ENCODE measurements at regions not wholly inside any gene's neighbourhood (a gene's known extent, or its start where the extent isn't known, plus 50 kb on each side); places are given as distances from the start of the nearest gene placed in this dataset.

DNA sequence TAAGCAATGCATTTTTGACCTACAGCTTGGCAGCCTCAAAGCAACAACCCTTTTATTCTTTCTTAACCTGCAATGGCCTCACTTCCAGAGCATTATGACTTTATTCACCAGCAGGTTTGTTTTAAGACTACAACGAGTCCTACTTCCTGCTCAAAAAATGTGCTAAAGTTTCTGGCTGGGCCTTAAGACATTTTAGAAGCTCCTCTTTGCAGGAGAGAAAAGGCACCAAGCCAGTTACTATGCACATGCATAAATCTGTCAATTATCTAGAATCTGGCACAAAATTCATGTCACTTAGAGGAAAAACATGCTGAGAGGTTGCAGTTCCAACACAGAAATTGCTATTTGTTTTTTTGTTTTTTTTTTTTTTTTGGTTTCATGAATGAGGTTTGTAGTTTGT, 223.0 kb upstream of the EPHA5 start:
- in situ Hi-C loops (cut with MboI), result no loop called here

DNA sequence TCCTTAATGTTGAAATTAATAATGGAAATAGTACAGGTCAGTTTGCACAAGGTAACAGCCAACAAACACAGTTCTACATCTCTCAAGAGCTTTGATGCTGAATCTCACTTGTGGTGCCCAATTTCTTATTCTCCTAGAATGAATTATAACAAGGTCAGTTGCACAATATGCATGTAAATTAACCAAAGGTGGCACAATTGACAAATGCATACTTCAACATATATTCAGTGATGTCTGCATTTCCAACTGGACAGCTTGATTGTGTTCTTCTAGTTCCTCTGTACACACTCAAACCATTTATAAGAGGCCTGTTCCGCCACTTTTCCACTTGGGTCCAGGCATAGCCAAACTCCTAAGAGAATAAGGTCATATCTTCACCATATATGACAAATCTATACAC, 210.3 kb upstream of the EPHA5 start:
- 23 to 24% methylated on average over 1 of the region's 1 CpG for WGBS, 2 experiments (ENCODE audit: low coverage in 1 of 2, low lambda C conversion rate in 2 of 2, missing lambda C conversion rate in 2 of 2)
- no peak overlapping the region for H3K4me3 ChIP-seq
- no peaks in the 10 kb centered on the region for H3K4me1 ChIP-seq (ENCODE audit: insufficient read depth)
- H3K36me3 ChIP-seq (ENCODE audit: low read depth), result no peaks in the 10 kb centered on the region
- no peak overlapping the region for H3K4me2 ChIP-seq (ENCODE audit: unreplicated experiment)
- no peak for TF ChIP-seq EZH2 (IDR thresholded peaks at IDR 0.05; ENCODE audit: insufficient read depth, poor library complexity, severe bottlenecking)
- TF ChIP-seq EZH2phosphoT487 (IDR thresholded peaks at IDR 0.05; ENCODE audit: insufficient read depth, low read depth), result no peak
- H3K27ac ChIP-seq, result no peak overlapping the region
- H3K27me3 ChIP-seq (replicated peaks; ENCODE audit: insufficient read depth), result no peaks in the 10 kb centered on the region
- H3K9me3 ChIP-seq (ENCODE audit: low read depth), result no peaks in the 10 kb centered on the region
- no peak overlapping the region for H3K9ac ChIP-seq
- no peaks in the 10 kb centered on the region for H3K9me2 ChIP-seq (ENCODE audit: insufficient read depth)
- in situ Hi-C loops (cut with MboI), result no loop called here
- H3F3A ChIP-seq (ENCODE audit: insufficient read depth), result no peaks in the 10 kb centered on the region
- DNase-seq, result no peak
- no peaks in the 10 kb centered on the region for H3K79me2 ChIP-seq (ENCODE audit: insufficient read depth)
- no peak overlapping the region for H2AFZ ChIP-seq
- no peaks in the 10 kb centered on the region for H4K20me1 ChIP-seq (ENCODE audit: insufficient read depth)

More for the DNA sequence above, 223.0 kb upstream of the EPHA5 start:
- Histone ChIP-seq H3K9ac (no peak overlapping the region), H3K27me3 (replicated peaks; ENCODE audit: insufficient read depth) (no peaks in the 10 kb centered on the region), H3F3A (ENCODE audit: insufficient read depth) (no peaks in the 10 kb centered on the region), H2AFZ (no peak overlapping the region), H3K4me2 (ENCODE audit: unreplicated experiment) (no peak overlapping the region), H4K20me1 (ENCODE audit: insufficient read depth) (no peaks in the 10 kb centered on the region), H3K9me3 (ENCODE audit: low read depth) (no peaks in the 10 kb centered on the region), H3K79me2 (ENCODE audit: insufficient read depth) (no peaks in the 10 kb centered on the region), H3K4me1 (ENCODE audit: insufficient read depth) (no peaks in the 10 kb centered on the region), H3K27ac (no peak overlapping the region), H3K9me2 (ENCODE audit: insufficient read depth) (no peaks in the 10 kb centered on the region), H3K4me3 (no peak overlapping the region), H3K36me3 (ENCODE audit: low read depth) (no peaks in the 10 kb centered on the region)
- TF ChIP-seq EZH2phosphoT487 (IDR thresholded peaks at IDR 0.05; ENCODE audit: insufficient read depth, low read depth) (no peak), EZH2 (IDR thresholded peaks at IDR 0.05; ENCODE audit: insufficient read depth, poor library complexity, severe bottlenecking) (no peak)
- DNase-seq, result no peak
- 0% methylated on average over 1 of the region's 1 CpG for WGBS, 2 experiments (ENCODE audit: low coverage in 1 of 2, low lambda C conversion rate in 2 of 2, missing lambda C conversion rate in 2 of 2)

DNA sequence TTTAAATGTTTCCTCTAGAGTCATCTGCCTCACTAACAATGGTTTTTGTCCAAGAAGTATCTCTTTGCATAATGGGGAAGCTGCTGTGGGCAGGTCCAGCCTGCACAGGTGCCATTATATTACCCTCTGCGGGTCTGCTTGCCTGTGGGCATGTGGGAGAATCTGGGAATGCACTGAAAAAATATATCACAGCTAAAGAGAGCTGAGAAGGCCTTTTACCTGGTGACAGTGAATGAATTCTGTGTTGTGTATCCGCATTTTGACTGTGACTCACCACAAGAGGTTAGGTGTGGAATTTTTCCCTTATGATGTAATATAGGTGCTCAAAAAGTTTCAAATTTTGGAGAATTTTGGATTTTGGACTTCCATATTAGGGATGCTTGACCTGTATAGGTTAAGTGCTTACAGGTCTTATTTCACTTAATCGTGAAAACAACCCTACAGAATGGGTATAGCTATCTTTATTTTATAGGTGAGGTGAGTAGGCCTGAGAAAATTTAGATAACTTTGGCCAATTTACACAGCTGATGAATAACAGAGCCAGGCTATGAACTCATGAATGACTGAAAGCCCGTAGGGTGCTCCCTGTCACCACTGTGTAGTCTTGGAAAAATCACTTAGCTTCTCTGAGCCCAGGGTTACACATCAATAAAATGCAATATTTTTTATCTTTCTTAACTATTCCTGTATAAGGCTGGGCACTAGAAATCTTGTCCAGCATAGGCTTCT, 198.0 kb upstream of the EPHA5 start:
- H3K27ac ChIP-seq, result no peak overlapping the region
- no peaks in the 10 kb centered on the region for H3K9me2 ChIP-seq (ENCODE audit: insufficient read depth)
- H3K36me3 ChIP-seq (ENCODE audit: low read depth), result no peaks in the 10 kb centered on the region
- no peak for TF ChIP-seq EZH2 (IDR thresholded peaks at IDR 0.05; ENCODE audit: insufficient read depth, poor library complexity, severe bottlenecking)
- no peak for TF ChIP-seq EZH2phosphoT487 (IDR thresholded peaks at IDR 0.05; ENCODE audit: insufficient read depth, low read depth)
- no peak for DNase-seq
- no peak overlapping the region for H3K4me3 ChIP-seq
- 34 to 37% methylated on average over 4 of the region's 4 CpGs for WGBS, 2 experiments (ENCODE audit: low coverage in 1 of 2, low lambda C conversion rate in 2 of 2, missing lambda C conversion rate in 2 of 2)
- no peaks in the 10 kb centered on the region for H3F3A ChIP-seq (ENCODE audit: insufficient read depth)
- no peak overlapping the region for H3K9ac ChIP-seq
- no peak overlapping the region for H2AFZ ChIP-seq
- no peaks in the 10 kb centered on the region for H3K9me3 ChIP-seq (ENCODE audit: low read depth)
- no peaks in the 10 kb centered on the region for H4K20me1 ChIP-seq (ENCODE audit: insufficient read depth)
- no peaks in the 10 kb centered on the region for H3K27me3 ChIP-seq (replicated peaks; ENCODE audit: insufficient read depth)
- no peaks in the 10 kb centered on the region for H3K4me1 ChIP-seq (ENCODE audit: insufficient read depth)
- in situ Hi-C loops (cut with MboI), result no loop called here
- H3K79me2 ChIP-seq (ENCODE audit: insufficient read depth), result no peaks in the 10 kb centered on the region
- no peak overlapping the region for H3K4me2 ChIP-seq (ENCODE audit: unreplicated experiment)

DNA sequence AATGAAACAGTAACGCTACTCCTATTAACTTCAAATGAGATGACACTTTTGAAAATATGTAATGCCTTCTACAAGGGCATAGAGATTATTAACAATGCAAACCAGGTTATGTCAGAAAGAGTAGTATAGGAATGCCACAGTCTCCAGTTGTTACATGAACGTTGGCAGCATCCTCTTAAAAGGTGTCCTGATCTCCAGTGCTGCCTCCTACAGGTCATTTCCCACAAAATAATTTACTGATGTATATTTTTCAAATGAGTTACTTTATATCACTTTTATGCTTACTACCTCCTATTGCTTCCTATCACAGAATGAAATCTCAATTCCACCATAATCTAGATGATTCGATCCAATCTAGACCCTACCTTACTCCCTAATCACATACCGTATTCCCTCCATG, 195.2 kb upstream of the EPHA5 start:
- H3K9ac ChIP-seq, result no peak overlapping the region
- 32 to 33% methylated on average over 4 of the region's 4 CpGs for WGBS, 2 experiments (ENCODE audit: low coverage in 1 of 2, low lambda C conversion rate in 2 of 2, missing lambda C conversion rate in 2 of 2)
- TF ChIP-seq EZH2phosphoT487 (IDR thresholded peaks at IDR 0.05; ENCODE audit: insufficient read depth, low read depth) (no peak), EZH2 (IDR thresholded peaks at IDR 0.05; ENCODE audit: insufficient read depth, poor library complexity, severe bottlenecking) (no peak)
- H3K9me3 ChIP-seq (ENCODE audit: low read depth), result no peaks in the 10 kb centered on the region
- H3K27me3 ChIP-seq (replicated peaks; ENCODE audit: insufficient read depth), result no peaks in the 10 kb centered on the region
- H2AFZ ChIP-seq, result no peak overlapping the region
- H4K20me1 ChIP-seq (ENCODE audit: insufficient read depth), result no peaks in the 10 kb centered on the region
- H3K4me2 ChIP-seq (ENCODE audit: unreplicated experiment), result no peak overlapping the region
- no peak overlapping the region for H3K4me3 ChIP-seq
- H3F3A ChIP-seq (ENCODE audit: insufficient read depth), result no peaks in the 10 kb centered on the region
- H3K9me2 ChIP-seq (ENCODE audit: insufficient read depth), result no peaks in the 10 kb centered on the region
- in situ Hi-C loops (cut with MboI), result no loop called here
- no peaks in the 10 kb centered on the region for H3K79me2 ChIP-seq (ENCODE audit: insufficient read depth)
- no peak overlapping the region for H3K27ac ChIP-seq
- DNase-seq, result peak; percentile 31
- H3K4me1 ChIP-seq (ENCODE audit: insufficient read depth), result no peaks in the 10 kb centered on the region
- no peaks in the 10 kb centered on the region for H3K36me3 ChIP-seq (ENCODE audit: low read depth)

Measured in GM23248 (cell line).